ENCODE measurements at regions not wholly inside any gene's neighbourhood (a gene's known extent, or its start where the extent isn't known, plus 50 kb on each side); places are given as distances from the start of the nearest gene placed in this dataset.

GRCh38 chr11:16685914-16686313 lies 52.5 kb upstream of the C11orf58 start:
- H3K27ac ChIP-seq (ENCODE audit: low read depth in 2 of 2, low read length in 1 of 2): no peak overlapping the region
- 81 to 90% methylated on average over 2 of the region's 2 CpGs for WGBS, 2 donors

GRCh38 chr11:16678466-16679116 lies 59.9 kb upstream of the C11orf58 start:
- H3K36me3 ChIP-seq (ENCODE audit: control insufficient read depth in 2 of 2, insufficient read depth in 2 of 2, low read length in 1 of 2): no peaks in the 10 kb centered on the region
- peaks cover 0 to 3% of the 10 kb centered on the region in 2 donors for H3K9me3 ChIP-seq (ENCODE audit: control insufficient read depth in 2 of 2, insufficient read depth in 1 of 2, low read depth in 1 of 2, low read length in 1 of 2)
- no peaks in the 10 kb centered on the region for H3K27me3 ChIP-seq (ENCODE audit: control insufficient read depth in 1 of 2, insufficient read depth in 2 of 2, low read length in 2 of 2)
- H3K4me1 ChIP-seq (ENCODE audit: control insufficient read depth in 2 of 2, insufficient read depth in 2 of 2, low read length in 1 of 2): no peaks in the 10 kb centered on the region
- WGBS, 2 donors: 58 to 59% methylated on average over 7 of the region's 7 CpGs
- no peak overlapping the region for H3K27ac ChIP-seq (ENCODE audit: low read depth in 2 of 2, low read length in 1 of 2)
- H3K4me3 ChIP-seq (ENCODE audit: low read depth in 1 of 2, low read length in 2 of 2): no peak overlapping the region

More at GRCh38 chr11:16685914-16686313, 52.5 kb upstream of the C11orf58 start:
- no peaks in the 10 kb centered on the region for H3K4me1 ChIP-seq (ENCODE audit: control insufficient read depth in 2 of 2, insufficient read depth in 2 of 2, low read length in 1 of 2)
- peaks cover 0 to 3% of the 10 kb centered on the region in 2 donors for H3K9me3 ChIP-seq (ENCODE audit: control insufficient read depth in 2 of 2, insufficient read depth in 1 of 2, low read depth in 1 of 2, low read length in 1 of 2)
- no peaks in the 10 kb centered on the region for H3K36me3 ChIP-seq (ENCODE audit: control insufficient read depth in 2 of 2, insufficient read depth in 2 of 2, low read length in 1 of 2)
- no peak overlapping the region for H3K4me3 ChIP-seq (ENCODE audit: low read depth in 1 of 2, low read length in 2 of 2)
- H3K27me3 ChIP-seq (ENCODE audit: control insufficient read depth in 1 of 2, insufficient read depth in 2 of 2, low read length in 2 of 2): no peaks in the 10 kb centered on the region

- no peak overlapping the region for H3K4me3 ChIP-seq (ENCODE audit: low read depth in 1 of 2, low read length in 2 of 2)
- H3K36me3 ChIP-seq (ENCODE audit: control insufficient read depth in 2 of 2, insufficient read depth in 2 of 2, low read length in 1 of 2): no peaks in the 10 kb centered on the region
- H3K27ac ChIP-seq (ENCODE audit: low read depth in 2 of 2, low read length in 1 of 2): no peak overlapping the region
- 74 to 81% methylated on average over 2 of the region's 2 CpGs for WGBS, 2 donors
- H3K9me3 ChIP-seq (ENCODE audit: control insufficient read depth in 2 of 2, insufficient read depth in 1 of 2, low read depth in 1 of 2, low read length in 1 of 2): peaks cover 0 to 2% of the 10 kb centered on the region in 2 donors
- no peaks in the 10 kb centered on the region for H3K4me1 ChIP-seq (ENCODE audit: control insufficient read depth in 2 of 2, insufficient read depth in 2 of 2, low read length in 1 of 2)
- H3K27me3 ChIP-seq (ENCODE audit: control insufficient read depth in 1 of 2, insufficient read depth in 2 of 2, low read length in 2 of 2): no peaks in the 10 kb centered on the region
Observed at GRCh38 chr11:16669799-16670415, 68.5 kb upstream of the C11orf58 start.

- Histone ChIP-seq H3K4me1 (ENCODE audit: control insufficient read depth in 2 of 2, insufficient read depth in 2 of 2, low read length in 1 of 2) (no peaks in the 10 kb centered on the region), H3K27me3 (ENCODE audit: control insufficient read depth in 1 of 2, insufficient read depth in 2 of 2, low read length in 2 of 2) (no peaks in the 10 kb centered on the region), H3K36me3 (ENCODE audit: control insufficient read depth in 2 of 2, insufficient read depth in 2 of 2, low read length in 1 of 2) (no peaks in the 10 kb centered on the region), H3K4me3 (ENCODE audit: low read depth in 1 of 2, low read length in 2 of 2) (no peak overlapping the region), H3K9me3 (ENCODE audit: control insufficient read depth in 2 of 2, insufficient read depth in 1 of 2, low read depth in 1 of 2, low read length in 1 of 2) (no peaks in the 10 kb centered on the region), H3K27ac (ENCODE audit: low read depth in 2 of 2, low read length in 1 of 2) (no peak overlapping the region)
- WGBS, 2 donors: 79 to 80% methylated on average over 9 of the region's 9 CpGs
Observed at GRCh38 chr11:16632295-16633200, 105.9 kb upstream of the C11orf58 start.

GRCh38 chr11:16630651-16631050 lies 107.8 kb upstream of the C11orf58 start:
- no peaks in the 10 kb centered on the region for H3K36me3 ChIP-seq (ENCODE audit: control insufficient read depth in 2 of 2, insufficient read depth in 2 of 2, low read length in 1 of 2)
- no peak overlapping the region for H3K27ac ChIP-seq (ENCODE audit: low read depth in 2 of 2, low read length in 1 of 2)
- H3K4me3 ChIP-seq (ENCODE audit: low read depth in 1 of 2, low read length in 2 of 2): no peak overlapping the region
- H3K9me3 ChIP-seq (ENCODE audit: control insufficient read depth in 2 of 2, insufficient read depth in 1 of 2, low read depth in 1 of 2, low read length in 1 of 2): no peaks in the 10 kb centered on the region
- H3K27me3 ChIP-seq (ENCODE audit: control insufficient read depth in 1 of 2, insufficient read depth in 2 of 2, low read length in 2 of 2): no peaks in the 10 kb centered on the region
- no peaks in the 10 kb centered on the region for H3K4me1 ChIP-seq (ENCODE audit: control insufficient read depth in 2 of 2, insufficient read depth in 2 of 2, low read length in 1 of 2)

- no peaks in the 10 kb centered on the region for H3K27me3 ChIP-seq (ENCODE audit: control insufficient read depth in 1 of 2, insufficient read depth in 2 of 2, low read length in 2 of 2)
- peaks cover 3 to 4% of the 10 kb centered on the region in 2 donors for H3K4me1 ChIP-seq (ENCODE audit: control insufficient read depth in 2 of 2, insufficient read depth in 2 of 2, low read length in 1 of 2)
- WGBS, 2 donors: 69 to 76% methylated on average over 5 of the region's 5 CpGs
- no peaks in the 10 kb centered on the region for H3K36me3 ChIP-seq (ENCODE audit: control insufficient read depth in 2 of 2, insufficient read depth in 2 of 2, low read length in 1 of 2)
- H3K9me3 ChIP-seq (ENCODE audit: control insufficient read depth in 2 of 2, insufficient read depth in 1 of 2, low read depth in 1 of 2, low read length in 1 of 2): no peaks in the 10 kb centered on the region
- H3K27ac ChIP-seq (ENCODE audit: low read depth in 2 of 2, low read length in 1 of 2): no peak overlapping the region
- no peak overlapping the region for H3K4me3 ChIP-seq (ENCODE audit: low read depth in 1 of 2, low read length in 2 of 2)
Observed at GRCh38 chr11:16618431-16618830, 120.0 kb upstream of the C11orf58 start.

- Histone ChIP-seq H3K4me3 (ENCODE audit: low read depth in 1 of 2, low read length in 2 of 2) (no peak overlapping the region), H3K27ac (ENCODE audit: low read depth in 2 of 2, low read length in 1 of 2) (no peak overlapping the region), H3K4me1 (ENCODE audit: control insufficient read depth in 2 of 2, insufficient read depth in 2 of 2, low read length in 1 of 2) (peaks cover 4 to 6% of the 10 kb centered on the region in 2 donors), H3K27me3 (ENCODE audit: control insufficient read depth in 1 of 2, insufficient read depth in 2 of 2, low read length in 2 of 2) (peaks cover 0 to 5% of the 10 kb centered on the region in 2 donors), H3K9me3 (ENCODE audit: control insufficient read depth in 2 of 2, insufficient read depth in 1 of 2, low read depth in 1 of 2, low read length in 1 of 2) (peaks cover 0 to 2% of the 10 kb centered on the region in 2 donors), H3K36me3 (ENCODE audit: control insufficient read depth in 2 of 2, insufficient read depth in 2 of 2, low read length in 1 of 2) (no peaks in the 10 kb centered on the region)
- 67 to 70% methylated on average over 2 of the region's 2 CpGs for WGBS, 2 donors
Observed at GRCh38 chr11:16615480-16615879, 123.0 kb upstream of the C11orf58 start.

- no peak overlapping the region for H3K27ac ChIP-seq (ENCODE audit: low read depth in 2 of 2, low read length in 1 of 2)
- no peaks in the 10 kb centered on the region for H3K36me3 ChIP-seq (ENCODE audit: control insufficient read depth in 2 of 2, insufficient read depth in 2 of 2, low read length in 1 of 2)
- peaks cover 0 to 2% of the 10 kb centered on the region in 2 donors for H3K9me3 ChIP-seq (ENCODE audit: control insufficient read depth in 2 of 2, insufficient read depth in 1 of 2, low read depth in 1 of 2, low read length in 1 of 2)
- peaks cover 4 to 6% of the 10 kb centered on the region in 2 donors for H3K4me1 ChIP-seq (ENCODE audit: control insufficient read depth in 2 of 2, insufficient read depth in 2 of 2, low read length in 1 of 2)
- 2 to 3% methylated on average over 65 of the region's 65 CpGs for WGBS, 2 donors
- peak overlapping the region; percentile 53 to 56 for H3K4me3 ChIP-seq (ENCODE audit: low read depth in 1 of 2, low read length in 2 of 2)
- H3K27me3 ChIP-seq (ENCODE audit: control insufficient read depth in 1 of 2, insufficient read depth in 2 of 2, low read length in 2 of 2): peaks cover 0 to 6% of the 10 kb centered on the region in 2 donors
Observed at GRCh38 chr11:16613512-16614381, 124.7 kb upstream of the C11orf58 start.

GRCh38 chr11:16613262-16613511 lies 125.3 kb upstream of the C11orf58 start:
- peaks cover 4 to 6% of the 10 kb centered on the region in 2 donors for H3K4me1 ChIP-seq (ENCODE audit: control insufficient read depth in 2 of 2, insufficient read depth in 2 of 2, low read length in 1 of 2)
- H3K36me3 ChIP-seq (ENCODE audit: control insufficient read depth in 2 of 2, insufficient read depth in 2 of 2, low read length in 1 of 2): no peaks in the 10 kb centered on the region
- H3K9me3 ChIP-seq (ENCODE audit: control insufficient read depth in 2 of 2, insufficient read depth in 1 of 2, low read depth in 1 of 2, low read length in 1 of 2): peaks cover 0 to 2% of the 10 kb centered on the region in 2 donors
- 2% methylated on average over 13 of the region's 13 CpGs for WGBS, 2 donors
- peaks cover 0 to 6% of the 10 kb centered on the region in 2 donors for H3K27me3 ChIP-seq (ENCODE audit: control insufficient read depth in 1 of 2, insufficient read depth in 2 of 2, low read length in 2 of 2)
- H3K4me3 ChIP-seq (ENCODE audit: low read depth in 1 of 2, low read length in 2 of 2): peak overlapping the region; percentile 48 to 53
- H3K27ac ChIP-seq (ENCODE audit: low read depth in 2 of 2, low read length in 1 of 2): no peak overlapping the region

Data from esophagus (tissue), 2 donors.